HepG2 (cell line): ENCODE measurements at regions not wholly inside any gene's neighbourhood (a gene's known extent, or its start where the extent isn't known, plus 50 kb on each side); places are given as distances from the start of the nearest gene placed in this dataset.

Experiments
- ATAC-seq: fragments of 200-7000 bp; cut with Tn5 transposase; 3 replicates; pipeline ENCODE4 v1.9.1; 2020; ENCODE audit warnings: mild to moderate bottlenecking, moderate library complexity
- BruUV-seq: library from RNA; stranded (reverse); fragments of 400-500 nt; replicated peaks from 2 replicates; lab custom pipeline; 2021; lab: Mats Ljungman, UMichigan
- CTCF ChIA-PET: fragments of 300-600 bp; formaldehyde crosslinking; extraction: SDS; loops from one replicate; lab custom pipeline; 2021; ENCODE audit warnings: low total read pairs, inconsistent platforms, low intra/inter-chr PET ratio; lab: Yijun Ruan, JAX
- POLR2A ChIA-PET: fragments of 350-600 bp; sonication (Branson Sonifier 250); formaldehyde crosslinking; loops from one replicate; lab custom pipeline; 2020; ENCODE audit warnings: antibody characterized with exemption, inconsistent platforms; lab: Yijun Ruan, JAX
- DNase-seq: peaks from one replicate; pipeline ENCODE4 v3.0.0-alpha.2; 2015; ENCODE audit warnings: low spot score
- FAIRE-seq: peaks from 3 replicates; lab custom pipeline; 2011; peaks lifted over from hg19 to GRCh38; lab: Jason Lieb, UNC
- H2AFZ ChIP-seq: one replicate; pipeline ENCODE4 v1.6.1; 2011; ENCODE audit warnings: low read length, inconsistent platforms
- H3K27ac ChIP-seq: fragments of 300-600 bp; 3 replicates; pipeline ENCODE4 v1.8.0; 2011; ENCODE audit warnings: mixed run types, mild to moderate bottlenecking, mixed read lengths, low read length, inconsistent platforms; ENCODE audit not compliant: insufficient read depth; ENCODE audit errors: extremely low read length
- H3K27me3 ChIP-seq, 2 experiments: fragments of 200-600 bp in 1 of 2; 2 replicates in 1 of 2; 3 replicates in 1 of 2; pipeline versions ENCODE4 v1.6.0 to v1.8.0; 2011; ENCODE audit warnings: low read length in 2 of 2, mild to moderate bottlenecking in 2 of 2, moderate library complexity in 2 of 2, inconsistent platforms in 1 of 2; ENCODE audit not compliant: insufficient read depth in 2 of 2, control insufficient read depth in 1 of 2
- H3K36me3 ChIP-seq, 2 experiments: fragments of 200-600 bp in 1 of 2; replicated peaks in 1 of 2; 2 replicates in 1 of 2; 3 replicates in 1 of 2; pipeline versions ENCODE4 v1.5.1 to v1.8.0; 2011; ENCODE audit warnings: low read length in 2 of 2, inconsistent platforms in 1 of 2; ENCODE audit not compliant: insufficient read depth in 2 of 2, control insufficient read depth in 1 of 2
- H3K4me1 ChIP-seq: 2 replicates; pipeline ENCODE4 v1.5.1; 2012; ENCODE audit warnings: low read length, inconsistent platforms; ENCODE audit not compliant: insufficient read depth
- H3K4me2 ChIP-seq: 2 replicates; pipeline ENCODE4 v1.6.0; 2011; ENCODE audit warnings: low read depth, low read length, inconsistent platforms
- H3K4me3 ChIP-seq, 3 experiments: fragments of 200-600 bp in 1 of 3; sonication (generic), shearing (Covaris generic) in 1 of 3; replicated peaks in 1 of 3; 2 replicates each; pipeline ENCODE4 v1.5.1; 2011 to 2016; ENCODE audit warnings: low read length in 3 of 3, inconsistent platforms in 2 of 3, low read depth in 2 of 3, mild to moderate bottlenecking in 2 of 3, control low read depth in 1 of 3, mixed read lengths in 1 of 3; ENCODE audit not compliant: insufficient read depth in 1 of 3
- H3K79me2 ChIP-seq: one replicate; pipeline ENCODE4 v1.6.1; 2011; ENCODE audit warnings: low read length, inconsistent platforms; ENCODE audit not compliant: insufficient read depth
- H3K9ac ChIP-seq: 2 replicates; pipeline ENCODE4 v1.6.0; 2011; ENCODE audit warnings: mild to moderate bottlenecking, low read depth, low read length, inconsistent platforms; ENCODE audit not compliant: insufficient read depth
- H3K9me3 ChIP-seq: 2 replicates; pipeline ENCODE4 v1.5.1; 2012; ENCODE audit warnings: mild to moderate bottlenecking, low read length
- H4K20me1 ChIP-seq: 2 replicates; pipeline ENCODE4 v1.6.0; 2011; ENCODE audit warnings: inconsistent platforms, mild to moderate bottlenecking, low read length, moderate library complexity; ENCODE audit not compliant: insufficient read depth
- BHLHE40 ChIP-seq: IDR thresholded peaks from 2 replicates; pipeline ENCODE4 v1.6.1; 2011; ENCODE audit warnings: low read length, improper control_type of control experiment
- ETV6 ChIP-seq: sonication (generic); formaldehyde crosslinking; conservative IDR thresholded peaks from 2 replicates; pipeline ENCODE4 v1.4.0; 2020; ENCODE audit warnings: missing genetic modification reagents
- GTF2F1 ChIP-seq: fragments of 150-350 bp; IDR thresholded peaks from 2 replicates; pipeline ENCODE4 v1.6.1; 2014; ENCODE audit warnings: low read length
- NFIC ChIP-seq: IDR thresholded peaks from 2 replicates; pipeline ENCODE4 v1.6.1; 2012; ENCODE audit warnings: mild to moderate bottlenecking, low read length, inconsistent platforms
- NONO ChIP-seq, 2 experiments: fragments of 450-650 bp in 1 of 2; sonication (generic) in 1 of 2; formaldehyde crosslinking in 1 of 2; IDR thresholded peaks in 1 of 2; conservative IDR thresholded peaks in 1 of 2; 2 replicates each; pipeline versions ENCODE4 v1.6.1 to v1.8.0; 2017 to 2022; ENCODE audit warnings: mild to moderate bottlenecking in 1 of 2, missing genetic modification reagents in 1 of 2, moderate library complexity in 1 of 2
- NR2F2 ChIP-seq: IDR thresholded peaks from 2 replicates; pipeline ENCODE4 v1.6.1; 2012; ENCODE audit warnings: low read depth, inconsistent platforms, borderline replicate concordance
- PRDM15 ChIP-seq: sonication (generic); formaldehyde crosslinking; IDR thresholded peaks from 2 replicates; pipeline ENCODE4 v1.4.0; 2020; ENCODE audit warnings: missing genetic modification reagents
- RBFOX2 ChIP-seq: fragments of 200-400 bp; formaldehyde crosslinking; IDR thresholded peaks from 2 replicates; pipeline ENCODE4 v1.6.1; 2017; ENCODE audit warnings: low read depth, mild to moderate bottlenecking, low read length
- RELA ChIP-seq: sonication (generic); formaldehyde crosslinking; IDR thresholded peaks from 2 replicates; pipeline ENCODE4 v1.4.0; 2020; ENCODE audit warnings: missing genetic modification reagents
- REPIN1 ChIP-seq: sonication (generic); formaldehyde crosslinking; IDR thresholded peaks from 2 replicates; pipeline ENCODE4 v1.8.0; 2022; ENCODE audit warnings: missing genetic modification reagents, low read depth, mild to moderate bottlenecking, borderline replicate concordance
- ZC3H4 ChIP-seq: sonication (generic); formaldehyde crosslinking; IDR thresholded peaks from 2 replicates; pipeline ENCODE4 v1.4.0; 2020; ENCODE audit warnings: missing genetic modification reagents, borderline replicate concordance
- ZEB1 ChIP-seq: IDR thresholded peaks from 2 replicates; pipeline ENCODE4 v1.6.1; 2012; ENCODE audit warnings: mild to moderate bottlenecking, low read depth, inconsistent platforms; ENCODE audit not compliant: insufficient replicate concordance
- ZFP37 ChIP-seq: sonication (generic); formaldehyde crosslinking; IDR thresholded peaks from 2 replicates; pipeline ENCODE4 v1.4.0; 2020; ENCODE audit warnings: missing genetic modification reagents, borderline replicate concordance
- ZNF274 ChIP-seq: sonication (generic); formaldehyde crosslinking; IDR thresholded peaks from 2 replicates; pipeline ENCODE4 v1.5.1; 2020; ENCODE audit warnings: mild to moderate bottlenecking, missing genetic modification reagents
- ZNF460 ChIP-seq: sonication (generic); formaldehyde crosslinking; IDR thresholded peaks from 2 replicates; pipeline ENCODE4 v1.5.1; 2020; ENCODE audit warnings: missing genetic modification reagents, mild to moderate bottlenecking, borderline replicate concordance
- ZNF513 ChIP-seq: sonication (generic); formaldehyde crosslinking; conservative IDR thresholded peaks from 2 replicates; pipeline ENCODE4 v1.5.0; 2020; ENCODE audit warnings: missing genetic modification reagents
- ZNF709 ChIP-seq: sonication (generic); formaldehyde crosslinking; IDR thresholded peaks from 2 replicates; pipeline ENCODE4 v1.5.0; 2020; ENCODE audit warnings: mild to moderate bottlenecking, missing genetic modification reagents
- ZSCAN9 ChIP-seq: IDR thresholded peaks from 2 replicates; pipeline ENCODE4 v1.6.1; 2016; ENCODE audit warnings: borderline replicate concordance
- WGBS: methylation state at CpG from one replicate; pipeline ENCODE4 v1.1.6; 2017; ENCODE audit warnings: low lambda C conversion rate; 5-methylcytosine and 5-hydroxymethylcytosine counted together
- in situ Hi-C: cut with HindIII; loops from 2 replicates; pipeline ENCODE4 v1.10.0; 2017; ENCODE audit warnings: low pct_unique_long_range_greater_than_20kb; ENCODE audit not compliant: extremely low pct_ligation_motif_present
- intact Hi-C: fragments of 100-400 bp; cut with micrococcal nuclease; formaldehyde crosslinking; loops from one replicate; pipeline ENCODE4 v1.10.0; 2022; ENCODE audit not compliant: unreplicated experiment
- TF ChIP-seq, protein P1 (sequence below): sonication (generic); formaldehyde crosslinking; IDR thresholded peaks from 2 replicates; pipeline ENCODE4 v1.5.1; 2020; ENCODE audit warnings: mild to moderate bottlenecking, missing genetic modification reagents

DNA sequence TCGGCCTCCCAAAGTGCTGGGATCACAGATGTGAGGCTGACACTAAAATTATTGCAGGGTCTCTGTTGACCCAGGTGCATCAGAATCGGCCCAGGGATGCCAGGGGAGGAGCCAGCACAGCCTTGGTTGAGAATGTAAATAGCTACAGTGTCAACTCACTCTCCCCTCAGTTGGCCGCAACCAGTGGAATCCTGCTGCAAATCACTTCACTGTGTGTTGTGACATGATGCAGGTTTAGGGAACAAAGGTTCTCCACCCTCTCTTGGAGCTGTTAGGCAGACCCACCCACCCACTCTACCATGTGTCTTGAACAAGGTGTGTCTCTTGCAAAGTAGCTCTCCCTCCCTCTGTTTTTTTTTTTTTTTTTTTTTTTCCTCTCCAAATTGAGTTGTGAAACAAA is 60.5 kb upstream of the SOD1 start:
- no peak overlapping the region for H3K27ac ChIP-seq
- in situ Hi-C loops (no loop called here), intact Hi-C loops (no loop called here)
- H3K4me3 ChIP-seq = no peak overlapping the region
- no peaks in the 10 kb centered on the region for H3K36me3 ChIP-seq
- no peak overlapping the region for H3K4me2 ChIP-seq
- DNase-seq (no peak), FAIRE-seq (no peak), ATAC-seq (peak; percentile 55; the same call in 2 of the 3 replicates)
- H3K79me2 ChIP-seq = no peaks in the 10 kb centered on the region
- POLR2A ChIA-PET = no interaction called here
- no peaks in the 10 kb centered on the region for H3K4me1 ChIP-seq
- no peaks in the 10 kb centered on the region for H3K27me3 ChIP-seq
- no peaks in the 10 kb centered on the region for H3K9me3 ChIP-seq
- TF ChIP-seq ZNF513 = no peak
- no peak for TF ChIP-seq ZNF709 (CRISPR knock-in tag)
- no peak for TF ChIP-seq NFIC
- TF ChIP-seq ZFP37 (CRISPR knock-in tag) = no peak
- no peak for TF ChIP-seq BHLHE40
- no peak for TF ChIP-seq ETV6 (CRISPR knock-in tag)
- TF ChIP-seq PRDM15 (CRISPR knock-in tag) = no peak
- TF ChIP-seq NR2F2 = no peak
- TF ChIP-seq RELA = no peak
- no peak for TF ChIP-seq ZC3H4 (CRISPR knock-in tag)
- no peak for TF ChIP-seq NONO (IDR thresholded peaks at IDR 0.05)
- no peak for TF ChIP-seq NONO (CRISPR knock-in tag; conservative IDR thresholded peaks at IDR 0.05)
- TF ChIP-seq, protein P1, sequence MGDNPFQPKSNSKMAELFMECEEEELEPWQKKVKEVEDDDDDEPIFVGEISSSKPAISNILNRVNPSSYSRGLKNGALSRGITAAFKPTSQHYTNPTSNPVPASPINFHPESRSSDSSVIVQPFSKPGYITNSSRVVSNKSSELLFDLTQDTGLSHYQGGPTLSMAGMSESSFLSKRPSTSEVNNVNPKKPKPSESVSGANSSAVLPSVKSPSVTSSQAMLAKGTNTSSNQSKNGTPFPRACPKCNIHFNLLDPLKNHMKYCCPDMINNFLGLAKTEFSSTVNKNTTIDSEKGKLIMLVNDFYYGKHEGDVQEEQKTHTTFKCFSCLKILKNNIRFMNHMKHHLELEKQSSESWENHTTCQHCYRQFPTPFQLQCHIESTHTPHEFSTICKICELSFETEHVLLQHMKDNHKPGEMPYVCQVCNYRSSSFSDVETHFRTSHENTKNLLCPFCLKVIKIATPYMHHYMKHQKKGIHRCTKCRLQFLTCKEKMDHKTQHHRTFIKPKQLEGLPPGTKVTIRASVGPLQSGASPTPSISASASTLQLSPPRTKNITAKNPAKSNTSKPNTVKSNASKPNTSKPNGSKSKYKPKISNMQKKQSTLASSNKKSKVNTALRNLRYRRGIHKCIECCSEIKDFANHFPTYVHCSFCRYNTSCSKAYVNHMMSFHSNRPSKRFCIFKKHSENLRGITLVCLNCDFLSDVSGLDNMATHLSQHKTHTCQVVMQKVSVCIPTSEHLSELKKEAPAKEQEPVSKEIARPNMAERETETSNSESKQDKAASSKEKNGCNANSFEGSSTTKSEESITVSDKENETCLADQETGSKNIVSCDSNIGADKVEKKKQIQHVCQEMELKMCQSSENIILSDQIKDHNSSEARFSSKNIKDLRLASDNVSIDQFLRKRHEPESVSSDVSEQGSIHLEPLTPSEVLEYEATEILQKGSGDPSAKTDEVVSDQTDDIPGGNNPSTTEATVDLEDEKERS (CRISPR knock-in tag) = no peak
- TF ChIP-seq ZEB1 = no peak
- TF ChIP-seq REPIN1 (CRISPR knock-in tag) = no peak
- TF ChIP-seq ZSCAN9 (CRISPR knock-in tag) = no peak
- TF ChIP-seq ZNF460 (CRISPR knock-in tag) = no peak
- no peak for TF ChIP-seq ZNF274 (CRISPR knock-in tag)
- TF ChIP-seq GTF2F1 = no peak
- no peak for TF ChIP-seq RBFOX2
- no peaks in the 10 kb centered on the region for H4K20me1 ChIP-seq
- no peak overlapping the region for H2AFZ ChIP-seq
- no peak overlapping the region for H3K9ac ChIP-seq
- 0% methylated on average over 3 of the region's 3 CpGs for WGBS
- CTCF ChIA-PET = no interaction called here
- BruUV-seq = no TSS peak
